ENCODE measurements at regions not wholly inside any gene's neighbourhood (a gene's known extent, or its start where the extent isn't known, plus 50 kb on each side); places are given as distances from the start of the nearest gene placed in this dataset.

DNA sequence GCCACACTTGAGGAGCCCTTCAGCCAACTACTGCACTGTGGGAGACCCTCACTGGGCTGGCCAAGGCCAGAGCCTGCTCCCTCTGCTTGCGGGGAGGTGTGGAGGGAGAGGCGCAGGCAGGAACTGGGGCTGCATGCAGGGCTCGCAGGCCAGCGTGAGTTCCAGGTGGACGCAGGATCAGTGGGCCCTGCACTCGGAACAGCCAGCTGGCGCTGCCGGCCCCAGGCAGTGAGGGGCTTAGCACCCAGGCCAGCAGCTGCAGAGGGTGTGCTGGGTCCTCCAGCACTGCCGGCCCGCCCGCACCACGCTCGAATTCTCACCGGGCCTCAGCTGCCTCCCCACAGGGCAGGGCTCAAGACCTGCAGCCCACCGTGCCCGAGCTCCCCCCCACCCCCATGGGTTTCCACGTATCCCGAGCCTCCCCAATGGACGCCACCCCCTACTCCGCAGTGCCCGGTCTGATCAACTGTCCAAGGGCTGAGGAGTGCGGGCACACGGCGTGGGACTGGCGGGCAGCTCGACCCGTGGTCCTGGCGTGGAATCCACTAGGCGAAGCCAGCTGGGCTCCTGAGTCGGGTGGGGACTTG, 1293.8 kb upstream of the PCDH9 start:
- intact Hi-C loops (cut with micrococcal nuclease): no loop called here

DNA sequence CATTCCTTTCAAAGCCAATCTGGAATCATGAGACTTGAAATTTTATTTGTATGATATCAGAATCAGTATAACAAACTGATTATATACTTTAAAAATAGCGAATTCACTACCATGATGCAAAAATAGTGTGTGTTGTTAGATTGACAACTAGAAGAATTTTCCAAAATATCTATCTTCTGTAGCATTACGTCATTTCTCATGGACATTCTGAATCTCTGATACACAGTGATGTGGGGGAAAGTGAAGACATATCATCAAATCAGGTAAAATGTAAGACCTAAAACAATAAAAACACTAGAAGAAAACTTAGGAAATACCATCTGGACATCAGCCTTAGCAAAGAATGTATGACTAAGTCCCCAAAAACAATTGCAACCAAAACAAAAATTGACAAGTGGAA, 1292.0 kb upstream of the PCDH9 start:
- intact Hi-C loops (cut with micrococcal nuclease): no loop called here

DNA sequence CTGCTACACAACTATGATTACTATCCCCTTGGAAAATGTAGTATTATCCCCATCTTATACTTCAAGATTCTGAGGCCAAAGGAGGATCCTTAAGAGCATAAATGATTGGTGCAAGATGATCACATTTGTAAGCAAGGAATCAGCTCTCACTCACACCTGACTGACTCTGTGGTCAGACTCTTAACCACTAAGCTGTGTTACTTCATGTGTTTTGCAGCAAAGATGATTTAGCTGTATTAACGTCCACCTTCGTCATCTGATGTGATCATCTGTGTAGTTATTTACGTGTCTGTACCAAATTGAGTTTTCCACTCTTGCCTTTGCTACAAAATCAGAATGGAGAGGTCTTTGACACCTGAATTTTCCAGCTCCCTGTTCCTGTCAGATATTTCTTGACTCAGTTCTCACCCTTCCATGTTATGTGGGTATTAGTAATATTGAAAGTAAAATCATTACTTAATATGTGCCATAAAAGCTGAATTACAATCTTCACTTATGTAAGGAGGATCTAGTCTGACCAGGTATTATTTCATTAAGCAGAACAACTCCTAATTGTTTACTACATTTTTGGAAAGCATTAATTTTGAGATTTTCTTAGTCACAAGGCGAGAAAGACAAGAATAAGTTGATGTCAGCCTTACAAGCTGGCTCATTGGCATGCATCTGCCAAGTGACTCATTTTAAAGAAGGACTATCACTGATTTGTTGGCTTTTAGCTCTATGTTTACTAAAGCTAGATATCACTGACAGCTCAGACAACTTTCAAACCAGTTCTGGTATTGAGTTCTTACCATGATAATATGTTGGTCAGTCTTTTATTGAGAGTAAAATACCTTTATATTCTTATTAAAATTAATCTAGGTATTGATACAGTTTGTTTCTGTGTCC, 1279.8 kb upstream of the PCDH9 start:
- intact Hi-C loops (cut with micrococcal nuclease): no loop called here

DNA sequence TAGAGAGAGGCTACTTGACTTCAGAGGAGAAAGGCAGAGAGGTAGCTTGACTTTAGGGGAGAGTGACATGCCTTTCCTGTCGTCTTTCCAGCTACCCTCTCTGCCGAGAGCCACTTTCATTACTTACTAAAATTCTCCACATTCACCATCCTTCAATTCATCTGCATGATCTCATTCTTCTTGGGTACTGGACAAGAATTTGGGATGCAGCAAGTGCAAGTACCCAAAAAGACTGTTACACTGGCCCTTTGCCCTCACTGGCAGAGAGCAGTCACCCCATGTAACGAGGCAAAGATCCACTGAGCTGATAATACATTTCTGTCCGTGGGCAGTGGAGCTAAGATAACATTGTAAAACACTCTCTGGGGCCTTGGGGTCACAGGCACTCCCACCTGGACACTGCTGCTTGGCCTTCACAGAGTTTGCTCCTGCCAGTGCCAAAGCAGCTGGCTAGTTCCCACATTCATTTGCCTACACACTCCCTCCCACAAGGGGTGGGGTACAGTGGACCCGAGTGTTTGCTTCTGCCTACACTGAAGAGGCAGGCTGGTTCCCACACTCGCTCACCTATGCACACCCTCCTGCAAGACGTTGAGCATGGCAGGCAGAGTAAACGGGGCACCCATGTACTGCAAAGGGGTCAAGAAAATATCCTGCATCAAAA, 1276.9 kb upstream of the PCDH9 start:
- intact Hi-C loops (cut with micrococcal nuclease): no loop called here

DNA sequence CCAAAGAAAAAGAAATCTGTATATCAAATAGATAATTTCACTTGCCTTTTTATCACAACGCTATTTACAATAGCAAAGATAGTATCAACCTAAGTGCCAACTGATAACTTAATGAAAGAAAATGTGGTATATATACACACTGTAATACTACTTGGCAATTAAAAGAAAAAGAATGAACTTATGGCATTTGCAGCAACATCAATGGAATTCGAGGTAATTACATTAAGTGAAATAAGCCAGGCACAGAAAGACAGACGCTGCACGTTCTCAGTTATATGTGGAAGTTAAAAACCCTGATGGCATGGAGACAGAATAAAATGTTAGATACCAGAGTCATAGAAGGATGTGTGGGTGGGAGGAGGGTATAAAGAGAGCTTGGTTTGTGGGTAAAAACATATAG, 1260.5 kb upstream of the PCDH9 start:
- intact Hi-C loops (cut with micrococcal nuclease): no loop called here

DNA sequence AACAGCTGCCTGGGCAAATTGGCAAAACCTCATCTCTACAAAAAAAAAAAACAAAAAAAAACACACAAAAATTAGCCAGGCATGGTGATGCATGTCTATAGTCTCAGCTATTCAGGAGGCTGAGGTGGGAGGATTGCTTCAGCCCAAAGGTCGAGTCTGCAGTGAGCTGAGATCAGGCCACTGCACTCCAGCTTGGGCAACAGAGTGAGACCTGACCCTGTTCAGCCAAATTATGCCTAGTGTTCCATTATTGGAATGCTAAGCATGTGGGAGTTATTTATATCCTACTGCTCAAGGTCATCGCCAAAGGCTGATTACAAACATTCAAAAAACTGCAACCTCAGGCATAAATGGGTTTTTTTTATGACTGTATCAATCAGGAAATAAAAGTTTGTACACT, 1251.0 kb upstream of the PCDH9 start:
- intact Hi-C loops (cut with micrococcal nuclease): no loop called here

DNA sequence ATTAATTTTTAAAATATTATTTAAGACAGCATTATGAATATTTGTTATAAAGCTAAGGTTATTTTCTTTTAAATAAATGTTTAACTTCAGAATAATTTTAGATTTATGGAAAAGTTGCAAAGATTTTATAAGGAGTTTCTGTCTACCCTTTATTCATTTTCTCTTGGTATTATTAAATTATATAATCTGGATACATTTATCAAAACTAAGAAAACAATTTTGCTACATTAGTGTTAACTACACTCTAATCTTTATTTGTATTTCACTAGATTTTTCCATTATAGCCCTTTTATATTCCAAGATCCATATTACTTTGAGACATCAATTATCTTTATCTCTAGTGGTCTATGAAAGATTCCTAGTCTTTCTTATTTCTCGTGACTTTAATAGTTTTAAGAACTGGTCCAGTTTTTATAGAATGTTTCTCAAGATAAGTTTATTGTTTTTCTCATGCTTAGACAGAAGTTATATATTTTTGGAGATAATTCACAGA, 1243.7 kb upstream of the PCDH9 start:
- intact Hi-C loops (cut with micrococcal nuclease): no loop called here

DNA sequence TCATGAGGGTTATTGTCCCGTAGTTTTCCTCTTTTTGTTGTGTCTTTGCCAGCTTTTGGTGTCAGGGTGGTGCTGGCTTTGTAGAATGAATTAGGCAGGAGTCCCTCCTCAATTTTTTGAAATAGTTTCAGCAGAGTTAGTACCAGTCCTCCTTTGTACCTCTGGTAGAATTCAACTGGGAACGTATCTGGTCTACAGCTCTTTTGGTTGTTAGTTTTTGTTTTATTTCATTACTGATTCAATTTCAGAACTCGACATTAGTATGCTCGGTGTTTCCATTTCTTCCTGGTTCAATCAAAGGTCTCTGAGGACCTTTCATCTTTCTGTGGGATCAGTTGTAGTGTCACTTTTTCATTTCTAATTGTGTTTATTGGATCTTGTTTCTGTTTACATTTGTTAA, 1237.0 kb upstream of the PCDH9 start:
- intact Hi-C loops (cut with micrococcal nuclease): no loop called here

DNA sequence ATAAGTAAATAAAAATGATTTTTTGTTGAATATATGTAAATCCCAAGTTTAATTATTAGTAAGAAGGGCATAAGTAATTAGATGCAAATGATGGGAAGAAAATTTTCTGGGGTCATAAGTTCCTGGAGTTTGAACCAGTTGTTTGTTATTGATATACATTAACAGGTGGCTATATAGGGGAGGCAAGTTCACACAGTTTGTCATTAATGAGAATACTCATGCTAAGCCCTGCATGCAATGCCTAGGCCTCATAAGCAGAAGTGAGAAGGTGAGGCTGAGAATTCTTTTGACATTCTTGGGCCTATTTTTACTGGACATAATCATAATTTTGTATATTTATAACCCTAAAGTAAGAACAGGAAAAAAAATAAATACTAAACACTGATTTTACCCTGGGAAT, 1210.7 kb upstream of the PCDH9 start:
- intact Hi-C loops (cut with micrococcal nuclease): no loop called here

DNA sequence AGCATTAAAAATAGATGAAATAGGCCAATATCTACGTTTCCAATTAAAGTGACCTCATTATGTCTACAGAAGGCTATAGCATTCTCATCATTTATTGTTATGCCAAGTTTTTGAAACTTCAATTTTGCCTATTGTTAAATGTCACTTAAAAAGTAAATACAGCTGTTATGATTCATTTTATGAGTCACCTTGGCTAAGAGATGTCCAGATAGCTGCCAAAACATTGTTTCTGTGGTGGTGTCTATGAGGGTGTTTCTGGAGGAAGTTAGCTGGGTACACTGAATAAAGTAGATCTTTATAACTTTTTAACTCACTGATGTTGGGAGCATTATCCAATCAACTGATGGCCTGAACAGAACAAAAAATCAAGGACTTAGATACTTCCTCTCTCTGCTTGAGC, 1209.7 kb upstream of the PCDH9 start:
- intact Hi-C loops (cut with micrococcal nuclease): no loop called here

DNA sequence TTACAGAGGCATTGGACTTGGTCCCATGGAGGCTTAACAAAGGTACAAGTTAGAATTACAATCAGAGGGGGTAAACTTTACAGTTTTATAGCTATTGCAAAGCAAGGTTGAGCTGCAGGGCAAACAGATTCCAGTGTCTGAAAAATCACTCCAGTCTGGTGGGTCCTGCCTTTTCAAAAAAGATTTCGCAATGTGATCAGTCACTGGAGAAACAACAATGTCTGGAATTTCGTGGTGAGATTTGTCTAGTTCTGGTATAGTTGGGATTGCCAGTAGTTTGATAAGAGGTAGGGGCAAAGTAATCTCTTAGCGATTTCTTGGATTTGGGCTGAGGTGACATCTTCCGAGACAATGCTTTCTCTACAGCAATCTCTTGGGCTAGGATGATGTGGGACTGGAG, 1198.2 kb upstream of the PCDH9 start:
- intact Hi-C loops (cut with micrococcal nuclease): no loop called here

DNA sequence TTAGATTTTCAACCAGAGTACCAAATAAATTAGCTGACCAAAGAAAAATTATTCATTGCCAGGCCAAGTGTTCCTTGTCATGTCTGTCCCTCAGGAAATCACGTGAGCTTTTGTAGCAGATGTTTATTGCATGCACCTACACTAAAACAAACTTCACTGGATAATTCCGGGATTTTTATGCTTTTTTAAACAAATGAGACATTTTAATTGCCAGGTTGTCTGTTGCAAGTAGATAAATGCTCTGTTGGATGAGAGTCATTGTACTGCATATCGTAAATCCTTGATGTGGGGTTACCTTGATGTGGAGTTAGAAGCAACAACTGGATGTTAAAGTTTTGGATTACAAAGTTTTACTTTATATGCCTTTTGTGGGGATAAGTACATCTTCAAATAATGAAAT, 1187.7 kb upstream of the PCDH9 start:
- intact Hi-C loops (cut with micrococcal nuclease): no loop called here

DNA sequence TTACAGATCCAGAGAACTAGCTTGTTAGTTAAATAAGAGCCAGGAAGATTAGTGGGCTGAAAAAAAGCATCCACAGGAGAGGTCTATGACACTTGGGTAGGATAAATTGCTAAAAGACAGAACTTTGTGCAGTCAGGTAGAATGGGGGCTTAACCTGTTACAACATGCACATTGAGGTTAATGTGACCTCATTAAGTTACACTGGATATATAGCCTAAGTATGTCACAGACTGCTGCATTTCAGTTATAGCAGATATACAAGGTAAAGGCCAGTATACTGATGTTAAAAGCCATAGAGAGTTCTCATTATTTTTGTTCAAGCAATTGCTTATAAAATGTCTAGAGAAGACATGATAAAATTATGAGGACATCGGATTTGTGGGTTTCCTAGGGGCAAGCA, 1179.9 kb upstream of the PCDH9 start:
- intact Hi-C loops (cut with micrococcal nuclease): no loop called here

DNA sequence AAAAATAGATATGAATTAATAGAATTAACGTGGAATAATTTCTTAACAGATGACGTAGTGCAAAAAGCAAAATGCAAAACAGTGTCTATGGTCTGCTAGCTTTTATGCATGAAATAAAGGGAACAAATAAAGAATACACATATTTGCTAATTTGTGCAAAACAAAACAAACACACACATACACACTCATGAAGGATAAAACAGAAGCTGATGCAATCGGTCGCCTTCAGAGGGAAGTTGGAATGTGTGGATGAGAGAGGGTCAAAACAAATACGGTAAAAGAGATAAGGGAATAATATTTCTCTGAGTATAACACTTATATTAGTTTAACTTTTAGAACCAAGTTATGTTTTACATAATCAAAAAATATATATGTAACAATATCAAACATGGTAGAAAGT, 1160.9 kb upstream of the PCDH9 start:
- intact Hi-C loops (cut with micrococcal nuclease): no loop called here

DNA sequence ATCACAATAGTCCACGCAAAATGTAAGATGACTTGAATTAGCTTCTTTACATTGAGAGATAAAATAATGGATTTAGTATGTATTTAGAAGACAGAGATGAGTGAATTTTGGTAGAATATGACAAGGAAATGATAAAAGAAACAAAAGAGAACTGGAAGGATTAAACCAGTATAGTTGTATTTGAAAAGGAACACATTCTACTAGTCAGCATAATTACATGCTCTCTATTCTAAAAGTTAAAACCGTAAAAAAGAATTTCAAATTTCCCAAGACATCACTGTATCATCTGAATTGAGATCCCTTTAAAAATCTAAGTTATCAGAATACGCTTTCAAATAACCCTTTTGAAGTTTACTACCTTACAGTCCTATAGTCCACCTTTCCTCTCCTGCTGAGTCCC, 1156.7 kb upstream of the PCDH9 start:
- intact Hi-C loops (cut with micrococcal nuclease): no loop called here

DNA sequence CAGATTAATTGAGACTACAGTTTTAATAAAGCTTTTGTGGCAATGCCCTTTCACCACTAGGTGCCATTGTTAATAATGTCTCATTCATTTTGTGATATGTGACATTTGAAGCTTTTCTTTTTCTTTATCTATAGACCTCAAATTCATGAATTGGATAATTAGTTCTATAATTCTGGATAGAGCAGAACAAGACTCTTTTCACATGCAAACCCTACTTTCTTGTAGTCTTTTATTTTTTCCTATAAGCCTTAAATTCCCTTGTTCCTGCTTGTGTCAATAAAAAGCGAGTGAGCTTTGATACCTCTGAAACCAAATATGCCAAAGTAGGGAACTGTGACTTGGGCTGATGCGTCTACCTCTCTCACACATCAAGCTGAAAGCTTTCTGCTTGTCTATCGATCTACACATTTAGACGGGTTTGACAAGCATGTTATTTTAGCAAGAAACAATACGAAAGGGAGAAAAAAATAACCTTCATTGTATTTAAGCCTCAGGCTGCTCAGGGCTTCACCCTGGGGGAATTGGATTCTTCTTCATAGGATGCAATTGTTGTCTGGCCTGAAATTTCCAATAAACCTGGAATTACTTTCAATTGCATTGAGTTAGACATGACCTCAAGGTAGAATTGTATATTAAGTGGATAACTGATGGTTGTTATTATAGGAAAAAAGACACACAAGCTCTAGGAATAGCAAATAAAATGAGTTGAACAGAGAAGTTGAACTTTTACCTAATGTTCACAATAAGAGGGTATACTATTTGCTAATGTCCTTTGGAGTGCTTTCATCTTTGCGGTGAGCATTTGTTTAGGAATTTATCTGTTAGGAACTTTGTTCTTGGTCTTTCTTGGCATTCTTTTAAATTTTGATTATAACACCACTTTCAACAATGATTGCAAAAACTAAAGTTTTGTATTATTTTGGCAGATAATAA, 1150.2 kb upstream of the PCDH9 start:
- intact Hi-C loops (cut with micrococcal nuclease): no loop called here

DNA sequence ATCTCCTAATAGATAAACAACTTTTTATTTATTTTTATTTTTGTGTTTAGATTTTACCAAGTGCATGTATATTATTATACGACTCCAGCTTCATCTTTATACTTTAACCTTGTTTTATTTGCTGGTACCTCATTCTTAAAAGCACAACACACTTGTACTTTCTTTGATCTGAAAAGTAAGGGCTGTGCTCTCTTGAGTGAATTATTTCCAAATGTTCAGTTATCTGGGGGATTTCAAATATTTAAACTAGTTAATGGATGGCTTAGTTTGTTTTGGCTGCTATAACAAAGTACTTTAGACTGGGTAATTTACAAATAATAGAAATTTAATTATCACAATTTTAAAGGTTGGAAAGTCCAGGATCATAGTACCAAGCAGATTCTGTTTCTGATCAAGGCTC, 1148.2 kb upstream of the PCDH9 start:
- intact Hi-C loops (cut with micrococcal nuclease): no loop called here

DNA sequence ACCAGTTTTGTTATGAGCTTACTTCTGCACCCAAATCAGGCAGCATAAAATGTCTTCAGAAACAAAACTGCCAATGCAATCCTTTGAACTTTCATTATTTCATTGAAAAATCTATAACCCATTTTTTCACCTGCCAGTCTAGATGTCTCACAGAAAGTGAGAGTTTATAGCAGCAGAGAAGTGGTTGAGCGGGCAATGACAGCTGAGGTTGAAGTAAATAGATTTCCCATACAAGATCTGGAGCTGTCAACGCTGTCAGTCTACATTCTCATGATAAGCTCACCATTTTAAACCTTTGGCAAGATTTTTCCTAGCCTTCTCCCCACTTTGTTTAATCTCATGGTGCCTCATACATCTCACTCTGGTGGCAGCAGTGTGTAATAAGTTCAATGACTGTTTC, 1144.9 kb upstream of the PCDH9 start:
- intact Hi-C loops (cut with micrococcal nuclease): no loop called here

DNA sequence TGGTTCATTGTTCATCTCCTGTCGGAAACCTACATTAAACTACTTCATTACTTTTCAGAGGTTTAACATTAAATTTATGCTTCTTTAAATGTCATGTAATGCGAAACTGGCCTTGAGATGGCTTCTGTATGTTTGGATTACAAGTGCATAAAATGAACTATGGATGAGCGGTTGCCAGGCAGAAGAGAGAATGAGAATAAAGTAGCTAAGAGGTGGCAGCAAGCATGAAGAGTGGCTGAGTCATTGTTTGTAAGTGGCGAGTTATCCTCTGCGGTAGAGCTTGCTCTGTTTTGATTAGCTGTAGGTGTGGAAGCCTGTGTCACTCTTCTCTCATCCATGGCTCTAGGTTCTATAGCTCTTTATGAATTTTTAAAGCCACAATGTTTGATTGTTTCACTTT, 1139.6 kb upstream of the PCDH9 start:
- intact Hi-C loops (cut with micrococcal nuclease): no loop called here

DNA sequence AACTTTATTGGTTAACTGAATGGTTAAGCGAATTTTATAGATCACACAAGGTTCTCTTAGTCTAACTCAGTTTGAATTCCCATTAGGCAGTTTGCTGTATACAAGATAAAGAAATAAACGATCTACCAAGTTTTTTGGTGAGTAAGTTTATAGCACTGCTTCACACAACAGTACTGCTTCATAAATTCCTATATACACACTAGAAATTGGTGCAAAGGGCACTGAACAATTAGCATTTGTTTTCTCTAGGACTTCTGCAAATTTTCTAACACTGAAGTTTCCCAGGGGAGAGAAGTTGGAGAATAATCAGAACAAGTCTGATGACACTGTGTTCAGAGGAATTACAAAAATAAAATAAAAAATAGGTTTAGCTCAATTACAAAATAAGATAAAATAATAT, 1138.8 kb upstream of the PCDH9 start:
- intact Hi-C loops (cut with micrococcal nuclease): no loop called here

DNA sequence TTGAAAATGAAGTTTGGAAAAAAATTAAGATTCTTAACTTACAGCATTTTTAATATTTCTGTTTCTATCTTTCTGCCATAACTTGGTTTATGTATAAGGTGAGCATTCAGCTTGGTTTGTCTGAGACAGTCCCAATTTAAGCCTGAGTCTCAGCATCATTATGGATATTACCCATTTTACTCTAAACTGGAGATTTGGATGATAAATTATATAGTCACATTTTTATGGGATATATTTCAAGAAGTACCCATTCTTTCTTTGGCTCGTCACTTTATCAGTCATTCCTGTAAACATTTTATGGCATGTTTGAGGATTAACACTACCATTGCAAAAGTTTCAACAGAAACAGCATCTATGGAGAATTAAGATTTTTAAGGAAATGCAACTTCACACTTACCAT, 1129.0 kb upstream of the PCDH9 start:
- intact Hi-C loops (cut with micrococcal nuclease): no loop called here
